CD4-positive, alpha-beta T cell (primary cell): ENCODE measurements at regions not wholly inside any gene's neighbourhood (a gene's known extent, or its start where the extent isn't known, plus 50 kb on each side); places are given as distances from the start of the nearest gene placed in this dataset.

Experiments
- ATAC-seq: fragments of 200-7000 bp; cut with Tn5 transposase; one replicate; pipeline ENCODE4 v1.10.0; 2022; ENCODE audit warnings: mild to moderate bottlenecking; ENCODE audit not compliant: poor library complexity
- CTCF ChIA-PET: fragments of 350-600 bp; sonication (Branson Sonifier 250); formaldehyde crosslinking; loops from one replicate; lab custom pipeline; 2021; ENCODE audit warnings: antibody characterized with exemption, inconsistent platforms; lab: Charles Lee
- POLR2A ChIA-PET: fragments of 350-600 bp; sonication (Branson Sonifier 250); formaldehyde crosslinking; loops from one replicate; lab custom pipeline; 2021; ENCODE audit warnings: antibody characterized with exemption, inconsistent platforms; lab: Charles Lee
- DNase-seq, 14 experiments: peaks; one replicate each; pipeline ENCODE4 v3.0.0-alpha.2; 2013 to 2020; ENCODE audit warnings: mixed read lengths in 2 of 14
- H3K27ac ChIP-seq, 2 donors: one replicate each; pipeline versions ENCODE4 v1.5.1 to v1.7.0; 2013; ENCODE audit warnings: low read length in 2 of 2, low read depth in 1 of 2, mild to moderate bottlenecking in 1 of 2
- H3K27me3 ChIP-seq, 2 experiments: 1 replicate in 1 of 2; 2 replicates in 1 of 2; pipeline versions ENCODE4 v1.6.1 to v1.7.0; 2013; ENCODE audit warnings: low read length in 2 of 2, control low read depth in 1 of 2, mild to moderate bottlenecking in 1 of 2, moderate library complexity in 1 of 2; ENCODE audit not compliant: insufficient read depth in 2 of 2, control insufficient read depth in 1 of 2
- H3K36me3 ChIP-seq: one replicate; pipeline ENCODE4 v1.6.1; 2013; ENCODE audit warnings: low read length, control low read depth; ENCODE audit not compliant: insufficient read depth
- H3K4me1 ChIP-seq: one replicate; pipeline ENCODE4 v1.6.1; 2013; ENCODE audit warnings: low read length, control low read depth; ENCODE audit not compliant: insufficient read depth
- H3K4me3 ChIP-seq: one replicate; pipeline ENCODE4 v1.5.1; 2013; ENCODE audit warnings: mild to moderate bottlenecking, low read length, moderate library complexity
- H3K9me3 ChIP-seq, 2 experiments: 1 replicate in 1 of 2; 2 replicates in 1 of 2; pipeline versions ENCODE4 v1.6.1 to v1.7.0; 2013; ENCODE audit warnings: low read length in 2 of 2, mild to moderate bottlenecking in 2 of 2, control low read depth in 1 of 2, moderate library complexity in 1 of 2; ENCODE audit not compliant: control insufficient read depth in 1 of 2, insufficient read depth in 1 of 2
- H3K27ac Mint-ChIP-seq: one replicate; pipeline ENCODE4 v1.8.0; 2020; ENCODE audit warnings: mixed read lengths
- H3K27me3 Mint-ChIP-seq: one replicate; pipeline ENCODE4 v1.8.0; 2021; ENCODE audit warnings: mixed read lengths
- H3K36me3 Mint-ChIP-seq: one replicate; pipeline ENCODE4 v1.8.0; 2021; ENCODE audit warnings: low read depth, mixed read lengths
- H3K4me1 Mint-ChIP-seq: one replicate; pipeline ENCODE4 v1.8.0; 2021; ENCODE audit warnings: low read depth, mixed read lengths
- H3K4me3 Mint-ChIP-seq: one replicate; pipeline ENCODE4 v1.8.0; 2020; ENCODE audit warnings: mild to moderate bottlenecking, mixed read lengths
- H3K9me3 Mint-ChIP-seq: one replicate; pipeline ENCODE4 v1.8.0; 2020; ENCODE audit warnings: mixed read lengths
- CTCF ChIP-seq: fragments of 200-600 bp; IDR thresholded peaks from one replicate; pipeline ENCODE4 v1.8.0; 2022; ENCODE audit warnings: antibody characterized with exemption, mild to moderate bottlenecking
- intact Hi-C, 2 experiments: fragments of 100-400 bp; cut with DNase I in 1 of 2; cut with micrococcal nuclease in 1 of 2; formaldehyde crosslinking; loops; one replicate each; pipeline versions ENCODE4 v1.15.1 to v1.9.0; 2023 to 2025; cut with DNase I, micrococcal nuclease

GRCh38 chr14:44165936-44166335, 341.1 kb downstream of the FSCB start:
- Histone ChIP-seq H3K27me3 (no peaks in the 10 kb centered on the region), H3K36me3 (no peaks in the 10 kb centered on the region), H3K4me1 (no peaks in the 10 kb centered on the region), H3K27ac (no peak overlapping the region), H3K9me3 (peaks cover 0 to 10% of the 10 kb centered on the region in 2 experiments), H3K4me3 (no peak overlapping the region)
- CTCF ChIA-PET = no interaction called here
- DNase-seq = no peak
- peaks cover 9% of the 10 kb centered on the region for H3K9me3 Mint-ChIP-seq
- H3K27me3 Mint-ChIP-seq = no peaks in the 10 kb centered on the region
- TF ChIP-seq CTCF = no peak
- no peak for ATAC-seq
- POLR2A ChIA-PET = no interaction called here
- no peak overlapping the region for H3K4me3 Mint-ChIP-seq
- H3K36me3 Mint-ChIP-seq = no peaks in the 10 kb centered on the region
- no peak overlapping the region for H3K27ac Mint-ChIP-seq
- intact Hi-C loops = no loop called here
- H3K4me1 Mint-ChIP-seq = no peaks in the 10 kb centered on the region

- no peak for TF ChIP-seq CTCF
- Histone ChIP-seq H3K27me3 (no peaks in the 10 kb centered on the region), H3K9me3 (peaks cover 0 to 10% of the 10 kb centered on the region in 2 experiments), H3K4me3 (no peak overlapping the region), H3K4me1 (no peaks in the 10 kb centered on the region), H3K36me3 (no peaks in the 10 kb centered on the region), H3K27ac (no peak overlapping the region)
- Mint-ChIP-seq H3K27me3 (no peaks in the 10 kb centered on the region), H3K9me3 (peaks cover 11% of the 10 kb centered on the region), H3K36me3 (no peaks in the 10 kb centered on the region), H3K4me3 (no peak overlapping the region), H3K27ac (no peak overlapping the region), H3K4me1 (no peaks in the 10 kb centered on the region)
- POLR2A ChIA-PET = no interaction called here
- no peak for ATAC-seq
- CTCF ChIA-PET = no interaction called here
- intact Hi-C loops = no loop called here
- no peak for DNase-seq
These were observed 341.8 kb downstream of the FSCB start for GRCh38 chr14:44165286-44165685.

- H3K4me1 Mint-ChIP-seq = no peaks in the 10 kb centered on the region
- H3K36me3 ChIP-seq = no peaks in the 10 kb centered on the region
- ChIA-PET CTCF (no interaction called here), POLR2A (no interaction called here)
- no peak for DNase-seq
- no peaks in the 10 kb centered on the region for H3K27me3 ChIP-seq
- peaks cover 11% of the 10 kb centered on the region for H3K9me3 Mint-ChIP-seq
- intact Hi-C loops = no loop called here
- peaks cover 0 to 6% of the 10 kb centered on the region in 2 experiments for H3K9me3 ChIP-seq
- TF ChIP-seq CTCF = no peak
- no peaks in the 10 kb centered on the region for H3K36me3 Mint-ChIP-seq
- H3K4me3 ChIP-seq = no peak overlapping the region
- no peak overlapping the region for H3K4me3 Mint-ChIP-seq
- H3K27me3 Mint-ChIP-seq = no peaks in the 10 kb centered on the region
- no peak overlapping the region for H3K27ac ChIP-seq
- no peaks in the 10 kb centered on the region for H3K4me1 ChIP-seq
- H3K27ac Mint-ChIP-seq = no peak overlapping the region
- no peak for ATAC-seq
These were observed 343.1 kb downstream of the FSCB start for GRCh38 chr14:44163946-44164345.
